ENCODE measurements at regions not wholly inside any gene's neighbourhood (a gene's known extent, or its start where the extent isn't known, plus 50 kb on each side); places are given as distances from the start of the nearest gene placed in this dataset.

DNA sequence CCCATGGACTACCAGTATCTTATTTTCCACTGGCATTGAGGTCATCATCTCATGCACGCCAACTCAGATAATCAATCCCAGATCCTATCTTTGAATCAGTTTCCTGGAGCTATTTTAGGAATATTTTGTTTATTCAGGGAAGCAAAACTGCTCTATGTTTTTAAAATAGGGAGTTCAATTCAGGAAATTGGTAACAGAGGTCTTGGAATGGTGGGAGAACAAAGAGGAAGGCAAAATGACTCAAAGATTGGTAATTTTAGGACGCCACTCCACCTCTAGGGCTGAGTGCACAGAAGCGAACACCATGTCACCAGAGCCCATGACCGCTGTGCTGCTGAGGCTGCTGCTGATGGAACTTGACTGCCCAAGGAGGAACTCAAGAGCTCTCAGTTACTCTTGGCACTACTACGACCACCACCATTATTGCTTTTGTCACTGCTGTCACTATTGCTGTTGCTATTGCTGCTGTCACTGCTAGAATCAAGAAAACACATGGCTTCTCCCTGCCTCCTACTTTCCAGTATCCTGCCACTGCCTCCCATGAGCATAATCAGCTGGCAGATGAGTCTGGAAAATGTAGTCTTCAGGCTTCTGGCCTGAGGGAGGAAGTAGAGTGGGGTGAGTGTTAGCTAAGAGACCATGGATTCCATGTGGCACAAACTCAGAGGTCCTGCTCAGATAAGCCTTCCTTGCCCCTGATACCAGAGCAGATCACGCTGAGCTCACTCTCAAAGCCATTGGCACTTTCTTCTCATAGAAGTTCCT lies 71.6 kb upstream of the CNIH3 start:
- TF ChIP-seq EZH2 (IDR thresholded peaks at IDR 0.05; ENCODE audit: insufficient read depth, poor library complexity, severe bottlenecking) (no peak), EZH2phosphoT487 (IDR thresholded peaks at IDR 0.05; ENCODE audit: insufficient read depth, low read depth) (no peak)

All from GM23248 (cell line).